ENCODE measurements at regions not wholly inside any gene's neighbourhood (a gene's known extent, or its start where the extent isn't known, plus 50 kb on each side); places are given as distances from the start of the nearest gene placed in this dataset.

DNA sequence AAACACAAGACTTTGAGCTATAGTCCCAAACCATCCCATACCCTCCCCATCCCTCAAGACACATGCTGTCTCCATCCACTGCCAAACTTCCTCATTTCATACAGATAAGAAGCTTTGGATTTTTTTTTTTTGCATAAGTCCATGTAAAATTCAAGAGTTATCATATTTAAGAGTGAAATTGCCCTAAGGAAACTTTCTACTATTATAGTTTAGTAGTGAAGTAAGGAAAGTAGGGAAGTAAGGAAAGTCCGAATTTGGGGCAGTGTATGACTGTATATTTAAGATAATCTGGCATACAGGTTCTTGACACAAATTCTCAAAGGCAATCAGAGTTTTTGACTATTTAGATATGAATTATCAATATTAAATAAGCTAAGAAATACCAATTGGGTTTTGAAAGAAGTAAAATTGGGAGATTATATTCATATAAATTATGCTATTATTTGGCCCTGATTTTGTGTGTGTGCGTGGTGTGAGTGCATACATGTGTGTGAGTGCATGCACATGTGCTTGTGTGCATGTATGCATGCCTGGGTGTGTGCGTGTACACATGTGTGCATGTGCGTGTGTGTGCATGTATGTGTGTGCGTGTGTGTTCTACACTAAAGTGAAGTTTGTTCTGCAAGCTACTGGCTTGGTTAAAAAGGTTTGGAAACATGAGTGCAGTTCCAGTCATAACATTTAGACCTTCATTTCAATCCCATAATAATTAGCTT, 83.6 kb upstream of the MBNL1 start:
- TF ChIP-seq CTCF (IDR thresholded peaks at IDR 0.05): no peak
- TF ChIP-seq EP300 (IDR thresholded peaks at IDR 0.05): no peak
- TF ChIP-seq POLR2A (IDR thresholded peaks at IDR 0.05): no peak
- no peak for TF ChIP-seq POLR2AphosphoS5 (IDR thresholded peaks at IDR 0.05)

Data from gastroesophageal sphincter (tissue), 3 donors.